ENCODE measurements at regions not wholly inside any gene's neighbourhood (a gene's known extent, or its start where the extent isn't known, plus 50 kb on each side); places are given as distances from the start of the nearest gene placed in this dataset.

DNA sequence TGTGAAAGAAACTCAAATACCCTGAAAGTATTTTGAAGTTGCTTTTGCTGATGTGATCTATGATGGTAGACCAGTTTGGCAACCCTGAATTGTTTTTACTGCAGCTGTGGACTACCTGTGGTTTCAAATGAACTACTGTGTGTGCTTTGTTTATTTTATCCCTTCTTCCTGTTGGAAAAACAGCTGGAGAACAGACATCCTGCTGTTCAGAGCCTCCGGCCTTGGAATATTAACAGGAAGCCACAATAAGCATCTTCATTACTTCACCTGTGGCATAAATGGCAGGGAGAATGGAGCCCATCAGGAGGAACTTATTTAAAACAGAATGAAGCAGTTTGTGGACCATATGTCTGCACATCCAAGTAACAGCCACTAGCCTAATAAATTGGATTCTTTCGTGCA, 104.8 kb downstream of the DUSP6 start:
- TF ChIP-seq GATA2 (IDR thresholded peaks at IDR 0.05; ENCODE audit: low read depth, low read length) (no peak), GATA3 (IDR thresholded peaks at IDR 0.05; ENCODE audit: low read depth, low read length) (no peak)

DNA sequence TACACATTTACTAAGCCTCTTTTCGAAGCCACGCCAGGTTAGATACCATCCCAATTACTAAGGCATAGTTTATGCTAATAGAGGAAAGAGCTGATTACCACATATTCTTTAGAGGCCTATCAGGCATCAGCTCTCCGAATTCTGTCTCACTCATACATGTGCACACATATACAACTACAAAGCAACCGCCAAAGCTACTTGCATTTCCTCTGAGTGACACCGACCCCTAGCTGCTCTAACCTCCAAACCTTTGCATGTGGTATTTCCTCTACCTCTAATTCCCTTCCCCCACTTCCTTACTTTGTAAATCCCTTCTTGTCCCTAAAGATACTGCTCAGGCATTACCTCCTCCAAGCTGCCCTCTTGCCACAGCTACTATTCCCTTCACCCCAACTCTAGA, 107.2 kb downstream of the DUSP6 start:
- TF ChIP-seq GATA2 (IDR thresholded peaks at IDR 0.05; ENCODE audit: low read depth, low read length) (no peak), GATA3 (IDR thresholded peaks at IDR 0.05; ENCODE audit: low read depth, low read length) (no peak)

DNA sequence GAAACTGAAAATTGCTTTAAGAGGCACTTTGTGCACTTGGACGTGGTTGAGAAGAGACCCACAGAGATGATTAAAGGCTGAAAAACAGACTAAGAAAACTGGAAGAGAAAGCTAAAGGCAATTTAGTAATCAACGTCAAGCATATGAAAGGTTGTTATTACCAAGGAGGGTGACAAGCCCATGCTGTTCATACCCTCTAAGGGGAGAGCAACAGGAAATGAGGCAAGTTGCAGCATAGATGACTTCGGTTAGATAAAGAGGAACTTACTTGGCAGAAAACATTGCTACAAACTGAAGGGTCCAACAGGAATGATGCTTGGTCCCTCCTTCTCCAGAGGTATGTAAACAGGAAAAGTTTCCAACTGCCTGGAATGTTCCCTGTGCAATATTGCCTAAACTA, 107.8 kb downstream of the DUSP6 start:
- TF ChIP-seq GATA2 (IDR thresholded peaks at IDR 0.05; ENCODE audit: low read depth, low read length), result no peak
- no peak for TF ChIP-seq GATA3 (IDR thresholded peaks at IDR 0.05; ENCODE audit: low read depth, low read length)

GRCh38 chr12:89243771-89244170, 108.5 kb downstream of the DUSP6 start:
- TF ChIP-seq GATA3 (IDR thresholded peaks at IDR 0.05; ENCODE audit: low read depth, low read length) (no peak), GATA2 (IDR thresholded peaks at IDR 0.05; ENCODE audit: low read depth, low read length) (no peak)

DNA sequence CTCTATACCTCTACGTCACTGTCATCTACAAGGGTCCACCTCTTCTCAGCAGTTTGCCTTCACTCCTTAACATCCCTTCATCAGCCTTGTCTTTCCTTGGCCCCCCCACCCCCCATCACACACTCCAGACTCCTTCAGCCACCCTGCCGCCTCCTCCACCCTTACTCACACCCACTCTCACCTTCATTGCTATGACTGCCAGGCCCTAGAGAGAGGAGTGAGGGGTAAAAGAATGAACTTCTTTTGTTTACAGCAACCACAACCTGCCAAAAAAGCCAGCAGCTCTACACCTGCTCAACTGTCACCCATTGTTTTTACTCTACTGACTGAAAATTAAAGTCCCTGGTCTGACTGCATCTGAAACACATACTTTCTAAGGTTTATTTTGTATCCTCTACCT, 112.8 kb downstream of the DUSP6 start:
- no peak for TF ChIP-seq GATA2 (IDR thresholded peaks at IDR 0.05; ENCODE audit: low read depth, low read length)
- no peak for TF ChIP-seq GATA3 (IDR thresholded peaks at IDR 0.05; ENCODE audit: low read depth, low read length)

GRCh38 chr12:89238593-89238992, 113.7 kb downstream of the DUSP6 start:
- TF ChIP-seq GATA2 (IDR thresholded peaks at IDR 0.05; ENCODE audit: low read depth, low read length) (no peak), GATA3 (IDR thresholded peaks at IDR 0.05; ENCODE audit: low read depth, low read length) (no peak)

DNA sequence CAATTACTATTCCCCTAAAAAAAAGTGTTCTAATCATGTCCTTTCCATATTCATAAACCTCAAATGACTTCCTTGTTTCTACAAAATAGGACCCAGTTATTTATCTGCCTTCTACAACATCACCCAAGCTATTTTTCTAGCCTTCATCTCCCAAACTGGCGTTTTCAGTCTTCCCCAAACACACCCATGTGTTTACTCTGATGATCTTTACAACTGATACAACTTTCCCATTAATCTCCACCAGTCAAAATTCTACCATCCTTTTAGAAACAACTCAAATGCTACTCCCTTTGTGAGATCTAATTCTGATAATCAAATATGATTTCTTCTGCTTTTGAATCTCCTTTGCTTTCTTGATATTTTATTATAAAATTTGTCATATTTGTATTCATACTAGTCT, 114.5 kb downstream of the DUSP6 start:
- TF ChIP-seq GATA2 (IDR thresholded peaks at IDR 0.05; ENCODE audit: low read depth, low read length), result no peak

DNA sequence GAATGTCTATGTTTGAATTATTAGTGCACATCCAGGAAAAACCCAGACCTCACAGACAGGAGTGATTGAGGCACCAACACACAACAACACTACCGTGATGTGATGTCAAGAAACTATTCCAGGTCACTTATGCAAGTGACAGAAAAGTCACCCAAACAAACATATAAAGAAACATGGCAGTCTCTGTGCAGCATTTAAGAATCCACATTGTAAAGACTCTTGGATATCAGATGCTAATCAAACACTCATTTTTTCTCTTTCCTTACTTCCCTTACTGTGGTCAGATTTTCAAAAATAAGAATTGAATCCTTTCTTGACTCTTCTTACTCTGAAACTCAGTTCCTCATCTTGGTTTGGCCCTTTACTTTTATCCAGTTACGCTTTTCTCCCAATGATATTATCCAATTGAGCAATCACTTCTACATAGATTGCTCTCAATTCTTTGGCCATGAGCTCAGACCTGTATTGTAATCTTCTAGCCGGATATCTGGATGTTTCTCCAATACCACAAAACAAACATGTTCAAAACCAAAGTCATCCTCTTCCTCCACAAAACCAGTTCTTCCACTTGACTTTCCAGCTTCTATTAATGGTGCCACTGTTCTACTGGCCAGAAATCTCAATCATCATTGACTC, 115.4 kb downstream of the DUSP6 start:
- TF ChIP-seq GATA3 (IDR thresholded peaks at IDR 0.05; ENCODE audit: low read depth, low read length), result no peak
- no peak for TF ChIP-seq GATA2 (IDR thresholded peaks at IDR 0.05; ENCODE audit: low read depth, low read length)

GRCh38 chr12:89236237-89236636, 116.1 kb downstream of the DUSP6 start:
- TF ChIP-seq GATA3 (IDR thresholded peaks at IDR 0.05; ENCODE audit: low read depth, low read length) (no peak), GATA2 (IDR thresholded peaks at IDR 0.05; ENCODE audit: low read depth, low read length) (no peak)

DNA sequence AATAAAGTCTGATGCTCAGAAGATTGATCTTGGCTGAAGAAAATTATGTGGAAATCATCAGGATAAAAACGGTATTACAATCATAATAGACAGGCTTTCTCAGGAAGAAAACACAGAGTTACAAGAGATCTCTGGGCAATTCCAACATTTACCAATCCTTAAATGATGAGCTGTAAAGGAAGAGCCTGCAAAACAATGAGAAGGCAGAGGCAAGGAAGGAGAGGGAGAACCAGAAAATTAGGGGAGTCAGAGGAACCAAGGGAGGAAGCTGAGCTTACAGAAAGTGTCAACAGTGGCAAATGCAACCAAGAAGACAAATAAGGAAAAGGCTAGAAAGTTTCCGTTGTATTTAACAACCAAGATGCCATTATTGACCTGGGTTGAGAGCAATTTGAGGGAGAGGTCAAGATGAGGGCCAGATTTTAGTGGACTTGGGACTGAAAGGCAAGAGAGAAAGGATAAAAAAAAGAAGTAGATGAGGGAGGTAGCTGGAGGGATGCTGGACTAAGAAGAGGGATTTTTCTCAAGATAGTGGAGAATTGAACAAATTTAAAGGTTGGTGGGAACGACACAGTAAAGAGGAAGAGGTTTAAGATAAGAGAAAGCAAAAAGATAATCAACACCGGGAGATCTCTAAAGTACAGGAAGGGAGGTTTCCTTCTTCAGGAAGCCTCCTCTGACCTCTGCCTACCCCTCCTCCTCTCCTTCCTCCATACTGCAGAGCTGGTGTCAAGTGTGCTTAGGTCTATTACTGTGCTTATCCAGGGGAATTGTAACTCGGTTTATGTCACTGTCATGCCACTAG, 116.9 kb downstream of the DUSP6 start:
- TF ChIP-seq GATA2 (IDR thresholded peaks at IDR 0.05; ENCODE audit: low read depth, low read length), result no peak
- no peak for TF ChIP-seq GATA3 (IDR thresholded peaks at IDR 0.05; ENCODE audit: low read depth, low read length)

DNA sequence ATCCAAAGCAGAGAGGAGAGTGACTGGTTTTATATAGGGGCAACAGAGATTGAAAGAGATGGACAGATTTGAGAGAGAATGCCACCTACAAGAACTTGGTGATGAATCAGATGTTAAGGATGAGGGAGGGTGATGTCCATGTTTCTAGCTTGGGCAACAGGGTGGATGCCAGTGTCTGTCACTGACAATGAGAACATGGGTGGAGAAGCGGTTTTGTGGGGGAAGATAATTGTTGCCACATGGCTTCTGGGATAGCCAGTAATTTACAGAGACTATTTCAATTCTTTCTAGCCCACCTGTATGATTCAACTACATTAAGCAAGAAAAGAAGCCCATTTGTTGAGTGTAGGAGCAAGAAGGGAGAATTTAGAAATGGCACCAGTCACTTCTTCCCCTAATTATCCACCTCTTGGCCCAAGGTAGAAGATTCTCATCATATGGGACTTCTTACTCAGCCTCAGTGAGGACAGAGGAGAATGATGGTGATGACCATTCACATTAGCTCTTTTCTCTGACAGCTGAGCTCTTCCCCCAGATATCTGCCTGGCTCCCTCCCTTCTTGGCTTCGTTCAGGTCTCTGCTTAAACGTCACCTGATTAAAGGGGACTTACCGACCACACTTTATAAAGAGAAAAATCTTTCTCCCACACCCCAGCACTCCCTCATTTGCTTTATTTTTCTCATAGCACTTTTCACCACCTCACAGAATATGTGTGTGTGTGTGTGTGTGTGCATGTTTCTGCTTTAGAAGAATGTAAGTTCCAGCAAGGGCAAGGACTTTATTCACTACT, 117.8 kb downstream of the DUSP6 start:
- TF ChIP-seq GATA3 (IDR thresholded peaks at IDR 0.05; ENCODE audit: low read depth, low read length) (no peak), GATA2 (IDR thresholded peaks at IDR 0.05; ENCODE audit: low read depth, low read length) (no peak)

DNA sequence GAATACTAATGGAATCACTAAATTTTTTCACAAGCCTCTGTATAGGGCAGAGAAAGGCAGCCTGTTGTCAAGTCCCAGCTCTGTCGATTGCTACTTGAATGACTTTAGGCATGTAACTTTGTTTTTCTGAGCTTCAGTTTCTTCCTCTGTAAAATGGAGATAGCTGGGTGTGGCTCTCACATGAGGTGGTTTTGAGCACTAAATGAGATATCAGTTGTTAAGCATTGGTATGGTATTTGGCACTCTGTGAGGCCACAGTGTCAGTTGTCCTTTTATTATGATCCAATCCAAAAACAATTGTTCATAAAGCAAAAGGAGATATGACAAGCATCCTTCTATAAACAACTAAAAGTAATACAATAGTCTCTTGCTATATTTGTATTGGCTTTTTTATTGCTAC, 120.6 kb downstream of the DUSP6 start:
- no peak for TF ChIP-seq GATA2 (IDR thresholded peaks at IDR 0.05; ENCODE audit: low read depth, low read length)
- TF ChIP-seq GATA3 (IDR thresholded peaks at IDR 0.05; ENCODE audit: low read depth, low read length), result no peak

GRCh38 chr12:89230376-89231315, 121.7 kb downstream of the DUSP6 start:
- no peak for TF ChIP-seq GATA2 (IDR thresholded peaks at IDR 0.05; ENCODE audit: low read depth, low read length)
- TF ChIP-seq GATA3 (IDR thresholded peaks at IDR 0.05; ENCODE audit: low read depth, low read length), result no peak

DNA sequence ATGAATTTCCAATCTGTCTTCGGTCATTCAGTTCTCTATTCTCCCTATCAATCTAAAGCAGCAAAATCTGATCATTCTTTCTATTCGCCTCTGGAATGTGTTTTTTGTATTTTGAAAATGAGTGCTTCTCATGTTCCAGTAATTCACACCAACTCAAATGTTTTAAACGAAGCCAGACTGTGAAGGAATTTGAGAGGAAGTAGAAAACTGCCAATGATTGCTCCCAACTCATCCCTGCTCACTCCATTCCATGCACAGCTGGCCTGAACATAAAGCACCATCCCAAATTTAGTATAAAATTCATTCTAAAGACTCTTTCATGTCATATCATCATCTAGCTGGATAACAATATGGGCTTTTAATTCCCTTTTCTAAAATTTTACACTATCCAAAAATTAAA, 123.8 kb downstream of the DUSP6 start:
- TF ChIP-seq GATA2 (IDR thresholded peaks at IDR 0.05; ENCODE audit: low read depth, low read length) (no peak), GATA3 (IDR thresholded peaks at IDR 0.05; ENCODE audit: low read depth, low read length) (no peak)
